HG03135 (cell line): ENCODE measurements at regions not wholly inside any gene's neighbourhood (a gene's known extent, or its start where the extent isn't known, plus 50 kb on each side); places are given as distances from the start of the nearest gene placed in this dataset.

Source experiments
- ATAC-seq: cut with Tn5 transposase; IDR thresholded peaks from one replicate; pipeline ENCODE4 v1.9.1; 2021; ENCODE audit warnings: mild to moderate bottlenecking, moderate library complexity; ENCODE audit not compliant: unreplicated experiment

DNA sequence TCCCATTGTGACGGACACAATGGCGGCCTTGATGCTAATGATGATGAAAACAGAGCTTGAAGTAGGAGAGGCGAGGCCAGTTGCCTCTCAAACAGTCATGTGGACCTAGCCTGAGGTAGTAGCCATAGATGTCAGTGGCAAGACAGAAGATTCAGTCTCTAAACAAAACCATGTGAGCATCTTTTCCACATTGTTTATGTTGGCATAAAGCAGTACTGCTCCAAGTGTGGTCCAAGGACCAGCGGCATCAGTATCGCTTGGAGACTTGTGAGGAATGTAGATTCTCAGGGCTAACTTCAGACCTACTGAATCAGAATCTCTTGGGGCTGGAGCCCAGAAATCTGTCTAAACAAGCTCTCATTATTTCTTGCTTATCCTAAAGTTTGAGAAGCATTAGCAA lies 312.8 kb upstream of the JAG1 start:
- no peak for ATAC-seq

DNA sequence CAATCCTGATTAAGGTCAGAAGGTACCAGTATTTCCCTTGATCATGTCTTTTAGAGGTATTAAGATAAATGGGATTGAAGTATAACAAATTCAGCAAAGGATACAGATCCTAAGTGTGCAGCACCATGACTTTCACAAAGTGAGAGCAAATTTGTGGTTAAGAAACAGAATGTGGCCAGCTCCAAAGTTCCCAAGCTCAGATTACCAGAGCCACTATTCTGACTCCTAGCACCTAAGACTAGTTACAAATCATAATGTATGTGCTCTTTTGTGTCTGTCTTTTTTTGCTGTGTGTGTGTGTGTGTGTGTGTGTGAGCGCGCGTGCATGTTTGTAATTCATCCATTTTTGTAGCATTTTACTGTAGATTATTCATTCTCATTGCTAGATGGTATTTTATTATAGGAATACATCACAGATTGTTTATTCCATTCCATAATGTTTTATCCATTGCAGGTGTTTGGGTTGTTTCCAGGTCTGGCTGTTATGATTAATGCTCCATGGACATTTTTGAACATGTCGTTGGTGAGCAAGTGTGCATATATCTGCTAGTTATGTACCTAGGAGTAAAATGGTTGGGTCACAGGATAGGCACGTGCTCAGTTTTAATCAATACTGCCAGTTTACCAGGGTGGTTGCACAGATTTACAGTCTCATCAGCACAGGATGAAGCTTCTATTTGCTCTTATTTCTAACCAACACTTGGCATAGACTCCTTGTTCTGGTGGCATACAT lies 314.0 kb upstream of the JAG1 start:
- no peak for ATAC-seq

DNA sequence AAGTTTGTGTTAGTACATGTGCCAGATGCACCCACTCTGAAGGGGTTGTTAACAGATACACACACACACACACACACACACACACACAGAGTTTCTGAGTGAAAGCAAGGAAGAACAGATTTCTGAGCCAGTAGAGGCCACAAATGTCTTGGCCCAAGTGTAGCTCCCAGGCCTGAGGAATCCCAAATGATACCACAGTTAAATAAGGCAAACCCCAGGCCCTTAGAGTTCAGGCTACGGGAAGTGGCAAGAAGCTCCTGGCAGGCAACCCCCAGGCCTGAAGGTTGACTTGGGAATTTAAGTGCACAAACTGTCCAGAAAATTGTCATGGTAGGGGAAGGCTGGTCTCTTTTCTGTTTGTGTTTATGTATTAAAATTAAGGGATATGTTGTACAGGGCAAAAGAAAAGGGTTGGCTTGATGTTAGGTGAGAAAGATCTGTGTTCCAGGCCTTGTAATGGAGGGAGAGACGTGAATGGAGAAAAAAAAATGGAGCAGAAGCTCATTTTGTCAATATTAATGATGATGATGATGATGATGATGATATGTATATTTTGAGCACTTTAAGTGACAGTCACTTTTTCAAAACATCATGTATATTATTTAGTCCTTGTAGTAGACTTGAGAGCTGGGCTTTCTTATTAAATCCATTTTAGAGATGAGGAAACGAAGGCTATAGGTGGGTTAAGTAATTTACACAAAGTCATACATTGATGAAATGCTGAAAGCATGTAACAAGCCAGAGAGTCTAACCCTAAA lies 317.0 kb upstream of the JAG1 start:
- no peak for ATAC-seq

DNA sequence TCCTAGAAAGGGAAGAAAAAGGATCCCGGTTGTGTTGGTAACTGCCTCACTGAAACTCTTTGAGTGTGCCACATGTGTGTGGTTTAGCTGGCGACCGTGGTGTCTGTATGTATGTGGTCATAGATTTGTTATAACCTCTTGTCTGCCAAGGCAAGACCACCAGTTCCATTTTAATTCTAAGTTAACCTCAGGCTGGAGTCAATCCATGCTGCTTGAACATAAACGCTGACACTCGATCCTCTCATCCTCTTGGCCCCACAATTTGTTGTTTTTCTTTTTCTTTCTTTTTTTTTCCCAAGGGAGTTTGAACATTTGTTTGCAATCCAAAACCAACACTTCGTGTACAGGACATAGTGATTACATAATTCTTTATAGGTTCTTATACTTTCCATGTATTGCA lies 318.9 kb upstream of the JAG1 start:
- ATAC-seq, result no peak

DNA sequence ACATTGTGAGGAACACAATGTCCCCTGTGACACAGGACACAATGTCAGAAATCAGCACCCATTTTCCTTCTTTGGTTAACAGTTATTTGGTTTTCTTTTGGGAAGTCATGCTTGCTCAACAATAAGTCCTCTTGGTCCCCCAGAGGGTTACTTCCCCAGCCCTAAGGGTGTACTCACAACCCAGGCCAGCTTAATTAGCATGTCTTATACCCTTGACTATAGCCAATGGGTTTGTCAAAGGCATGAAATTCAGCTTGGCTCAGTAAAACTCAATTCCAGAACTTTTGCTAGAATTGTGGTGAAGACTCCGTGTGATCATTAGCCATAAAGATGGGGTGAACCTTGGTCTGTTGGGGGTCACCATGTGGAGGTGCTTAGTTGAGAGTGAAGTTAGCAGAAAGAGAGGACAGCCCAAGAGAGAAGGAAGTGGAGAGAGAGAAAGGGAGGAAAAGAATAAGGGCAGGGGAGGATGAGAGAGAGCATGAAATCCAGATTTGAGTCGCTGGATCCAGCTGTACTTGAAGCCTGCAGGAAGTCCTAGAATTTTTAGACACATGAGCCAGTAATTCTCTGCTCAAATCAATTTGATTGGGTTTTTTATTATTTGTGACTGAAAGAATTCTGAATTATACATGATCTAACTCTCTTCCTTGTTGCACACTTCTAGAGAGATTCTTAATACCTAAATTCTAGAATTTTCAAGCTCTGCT lies 321.3 kb upstream of the JAG1 start:
- no peak for ATAC-seq

DNA sequence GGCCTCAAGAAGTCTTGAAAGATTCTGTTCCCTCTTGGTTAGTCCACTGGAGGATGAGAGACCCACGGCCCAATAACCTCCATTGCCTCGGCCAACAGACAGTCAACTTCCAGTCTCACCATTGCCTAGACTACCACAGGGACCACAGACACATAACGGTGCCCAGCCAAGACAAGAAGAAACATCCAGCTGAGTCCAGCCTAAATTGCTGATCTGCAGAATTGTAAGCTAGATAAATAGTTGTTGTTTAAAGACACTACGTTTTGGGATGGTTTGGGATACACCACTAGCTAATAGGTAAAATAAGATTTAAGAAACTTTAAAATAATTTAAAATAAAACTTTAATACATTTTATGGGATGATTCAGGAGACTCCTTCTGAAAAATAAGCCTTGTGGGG lies 324.7 kb upstream of the JAG1 start:
- ATAC-seq, result no peak

DNA sequence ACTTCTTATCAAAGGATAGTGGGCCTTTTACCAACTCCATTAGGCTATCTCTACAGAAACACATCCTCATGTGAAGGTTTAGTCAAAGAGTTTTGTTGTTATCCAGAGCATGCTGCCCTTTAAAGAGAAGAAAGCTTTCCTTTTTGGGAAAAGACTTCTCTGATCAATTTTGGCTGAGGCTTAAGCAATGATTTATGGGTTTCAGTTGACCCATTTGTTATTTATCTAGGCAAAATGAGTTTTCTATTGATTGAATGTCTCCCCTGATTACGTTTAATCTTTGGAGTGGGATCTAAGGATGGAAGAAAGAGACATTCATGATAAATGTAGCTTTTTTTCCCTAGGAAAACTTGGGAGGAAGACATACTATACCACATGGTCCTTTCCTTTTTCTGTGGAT lies 326.6 kb upstream of the JAG1 start:
- no peak for ATAC-seq

DNA sequence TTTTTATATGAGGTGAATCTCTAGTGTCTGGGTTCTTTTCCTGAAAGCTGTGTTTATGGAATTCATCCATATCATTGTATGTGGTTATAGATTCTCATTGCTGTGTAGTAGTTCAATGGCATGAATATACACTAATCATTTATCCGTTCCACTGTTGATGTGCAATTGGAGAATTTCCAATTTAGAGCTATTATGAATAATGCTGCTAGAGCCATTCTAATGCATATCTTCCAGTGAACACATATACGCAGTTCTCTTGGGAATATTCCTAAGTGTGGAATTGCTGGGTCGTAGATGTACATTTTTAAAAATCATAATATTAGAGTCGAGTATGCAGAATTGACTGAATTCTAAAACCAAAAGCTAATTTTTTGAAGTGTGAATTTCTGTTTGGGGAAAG lies 327.5 kb upstream of the JAG1 start:
- ATAC-seq, result no peak

DNA sequence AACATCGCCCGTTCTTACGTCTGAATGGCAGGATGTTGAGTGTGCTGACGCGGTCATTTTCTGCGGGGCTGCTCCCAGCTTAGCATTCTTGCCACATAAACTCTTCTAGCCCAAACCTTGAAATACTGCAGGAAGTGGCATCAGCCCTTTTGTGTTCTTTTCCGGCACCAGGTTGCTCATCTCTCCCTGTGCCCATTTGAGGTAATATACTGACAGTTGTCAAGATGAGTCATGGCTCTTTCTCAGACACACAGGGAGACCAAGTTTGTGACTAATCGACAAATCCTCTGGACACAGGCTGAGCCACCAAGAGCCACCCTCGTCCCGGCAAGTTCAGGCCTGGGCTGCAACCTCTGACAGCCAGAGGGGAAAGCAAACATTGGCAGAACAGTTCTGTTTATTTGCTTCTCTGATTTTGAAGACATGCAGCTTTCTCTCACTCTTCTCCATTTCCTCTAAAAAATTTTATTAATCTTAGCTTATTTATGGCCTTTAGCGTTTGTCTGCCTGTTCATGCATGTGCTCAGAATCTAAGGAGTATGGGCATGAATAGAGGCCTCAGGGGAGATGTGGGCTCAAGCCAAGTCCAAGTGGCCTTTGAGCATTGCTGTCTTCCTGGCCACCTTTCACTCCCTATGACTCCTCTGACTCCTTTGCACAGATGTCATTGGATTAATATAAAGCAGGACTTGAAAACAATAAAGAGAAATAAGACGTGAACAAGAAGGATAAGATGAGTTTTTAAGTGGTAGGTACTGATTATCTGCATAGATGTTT lies 328.2 kb upstream of the JAG1 start:
- no peak for ATAC-seq

DNA sequence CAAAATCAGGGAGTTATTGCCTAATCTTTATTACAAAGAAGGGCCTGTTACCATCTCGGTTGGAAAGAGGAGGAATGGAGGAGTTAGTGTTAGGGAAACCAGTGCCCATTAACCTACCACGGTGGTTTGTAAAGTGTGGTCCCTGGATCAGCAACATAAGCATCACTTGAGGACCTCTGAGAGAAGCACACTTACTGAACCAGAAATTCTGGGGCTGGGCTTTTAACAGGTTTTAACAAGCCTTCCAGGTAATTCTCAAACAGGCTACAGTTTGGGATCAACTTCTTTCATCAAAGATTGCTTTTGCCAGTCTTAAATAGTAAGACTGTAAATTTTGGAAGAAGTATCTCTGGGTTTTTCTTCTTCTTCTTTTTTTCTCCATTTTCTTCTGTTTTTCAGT lies 329.5 kb upstream of the JAG1 start:
- ATAC-seq, result no peak

DNA sequence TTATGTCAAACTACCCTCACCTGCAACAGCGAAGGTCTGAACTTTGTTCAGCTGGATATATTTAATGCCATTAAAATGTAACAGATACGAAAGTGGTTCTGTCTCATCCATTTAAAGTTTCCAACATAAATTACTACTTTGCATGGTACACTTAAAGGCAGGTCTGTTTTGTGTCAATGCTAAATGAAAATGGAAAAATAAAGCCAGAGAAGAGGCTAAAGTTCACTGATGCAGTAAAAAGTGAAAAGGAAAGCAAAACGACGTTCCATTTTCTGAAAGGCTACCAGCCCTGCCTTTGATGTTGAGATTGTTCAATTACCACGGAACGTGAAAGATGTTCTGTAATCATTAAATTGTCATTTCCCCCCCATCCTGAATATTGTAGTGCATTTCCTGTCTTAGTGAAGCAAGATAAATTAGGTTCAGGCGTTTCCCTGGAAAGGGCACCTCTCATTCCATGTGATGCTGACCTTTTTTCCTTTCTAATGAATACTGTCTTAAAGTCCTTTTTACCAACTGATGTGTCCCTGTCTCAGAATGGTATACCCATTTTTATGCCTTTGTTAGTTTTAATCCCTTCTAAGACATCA lies 334.7 kb upstream of the JAG1 start:
- ATAC-seq, result no peak

DNA sequence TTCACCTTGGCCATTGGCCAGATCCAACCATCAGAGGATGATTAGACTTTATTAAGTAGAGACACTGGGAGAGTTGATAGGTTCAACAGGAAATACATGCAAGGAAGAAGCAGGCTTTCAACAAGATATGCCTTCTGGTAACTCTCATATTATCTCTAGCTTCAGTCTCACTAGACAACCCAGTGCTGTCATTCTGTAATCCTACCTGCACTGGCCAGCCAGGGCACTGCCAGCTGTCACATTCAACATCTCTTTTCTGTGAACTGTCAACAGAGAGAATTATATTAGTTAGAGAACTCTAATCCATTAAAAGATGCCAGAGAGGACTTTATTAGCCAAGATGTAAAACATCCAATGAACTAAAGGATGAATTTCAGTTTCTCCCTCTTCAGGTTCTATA lies 337.9 kb upstream of the JAG1 start:
- ATAC-seq, result no peak

DNA sequence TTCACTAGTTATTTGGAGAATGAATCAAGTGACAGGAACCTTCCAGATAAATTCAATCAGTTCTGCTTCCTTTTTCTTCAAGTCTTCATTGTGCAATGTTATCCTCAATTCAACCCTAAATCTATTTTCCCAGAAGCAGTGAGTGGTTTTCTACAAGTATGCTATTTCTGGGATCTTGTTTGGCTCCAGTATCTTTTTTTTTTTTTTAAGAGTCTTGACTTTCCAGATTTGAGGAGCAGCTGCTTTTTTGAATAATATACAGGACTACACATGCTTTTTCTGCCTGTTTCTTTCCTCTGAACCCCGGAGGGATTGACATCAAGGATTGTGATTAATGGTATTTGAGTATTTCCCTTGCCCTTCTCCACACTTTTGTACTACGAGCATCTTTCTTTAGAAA lies 339.2 kb upstream of the JAG1 start:
- ATAC-seq, result no peak

DNA sequence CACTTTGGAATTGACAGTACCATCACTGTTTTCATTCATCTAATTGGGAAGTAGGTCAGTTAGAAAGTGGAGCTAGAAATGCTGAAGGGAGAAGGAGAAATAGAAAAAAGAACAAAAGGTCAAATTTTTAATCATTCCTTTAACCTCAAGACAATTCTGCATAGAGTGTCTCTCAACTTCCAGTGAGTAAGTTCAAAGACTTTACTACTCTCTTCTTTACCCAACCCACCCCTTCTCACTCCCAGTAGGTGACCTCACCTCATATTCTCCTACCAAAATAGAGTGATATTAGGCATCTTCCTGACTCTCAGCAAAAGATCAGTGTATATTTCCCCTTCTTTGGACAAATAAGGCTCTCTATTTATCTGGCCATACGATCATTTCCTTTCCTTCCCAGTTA lies 340.0 kb upstream of the JAG1 start:
- no peak for ATAC-seq

DNA sequence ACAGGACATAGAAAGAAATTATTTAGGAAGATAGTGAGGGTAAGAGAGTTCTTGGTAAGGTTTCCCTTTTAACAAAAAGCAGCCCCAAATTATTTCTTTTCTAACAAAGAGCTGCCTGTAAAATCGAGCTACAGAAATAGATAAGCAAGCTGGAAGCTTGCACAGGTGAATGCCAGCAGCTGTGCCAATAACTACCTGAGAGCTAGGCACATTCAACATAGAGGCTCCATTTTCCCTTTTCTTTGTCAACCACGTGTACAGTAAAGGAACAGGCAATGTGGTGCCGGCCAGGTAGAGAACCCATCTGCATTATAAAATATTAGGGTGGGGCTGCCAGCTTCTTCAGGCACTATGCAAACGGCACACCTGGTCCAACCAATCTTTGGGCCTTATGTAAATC lies 341.6 kb upstream of the JAG1 start:
- no peak for ATAC-seq

DNA sequence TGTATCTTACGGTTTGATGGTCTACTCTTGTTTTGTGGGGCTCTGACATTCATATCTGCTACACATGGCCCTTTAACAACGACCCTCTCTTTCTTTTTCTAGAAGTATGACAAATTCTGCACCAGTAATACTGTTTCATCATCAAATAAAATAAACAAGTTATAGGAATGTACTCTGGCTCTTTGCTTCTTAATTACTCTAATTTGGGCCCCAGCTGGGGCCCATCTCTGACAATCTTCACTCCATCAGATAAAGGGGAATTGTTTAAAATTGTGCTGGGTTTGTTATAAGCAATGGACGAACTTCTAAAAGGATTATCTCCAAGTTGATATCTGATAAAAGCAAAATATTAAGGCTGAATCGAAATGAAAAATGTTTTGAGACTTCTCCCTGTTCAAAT lies 343.6 kb upstream of the JAG1 start:
- ATAC-seq, result no peak

DNA sequence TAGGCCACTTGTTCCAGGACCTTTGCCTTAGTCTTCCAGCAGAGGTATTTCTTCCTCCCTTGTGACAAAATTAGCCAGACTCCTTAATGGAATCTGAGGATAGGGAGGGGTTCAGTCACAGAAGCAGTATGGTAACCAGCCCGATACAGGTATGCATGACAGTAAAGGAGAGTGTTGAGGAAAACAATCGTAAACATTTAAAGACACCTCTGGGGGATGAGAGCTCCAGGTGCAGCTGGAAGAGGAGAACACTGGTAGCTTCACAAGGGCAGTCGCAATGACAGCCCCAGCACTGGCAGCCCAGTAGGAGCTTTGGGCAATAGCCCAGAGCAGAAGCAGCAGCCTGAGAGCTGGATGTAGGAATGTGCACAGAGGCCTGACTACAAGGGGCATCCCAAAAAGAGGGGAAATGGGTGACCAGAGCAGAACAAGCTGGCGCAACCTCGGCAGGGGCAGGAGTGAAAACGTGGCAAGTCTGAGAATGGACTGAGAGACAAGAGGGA lies 344.9 kb upstream of the JAG1 start:
- ATAC-seq, result no peak

DNA sequence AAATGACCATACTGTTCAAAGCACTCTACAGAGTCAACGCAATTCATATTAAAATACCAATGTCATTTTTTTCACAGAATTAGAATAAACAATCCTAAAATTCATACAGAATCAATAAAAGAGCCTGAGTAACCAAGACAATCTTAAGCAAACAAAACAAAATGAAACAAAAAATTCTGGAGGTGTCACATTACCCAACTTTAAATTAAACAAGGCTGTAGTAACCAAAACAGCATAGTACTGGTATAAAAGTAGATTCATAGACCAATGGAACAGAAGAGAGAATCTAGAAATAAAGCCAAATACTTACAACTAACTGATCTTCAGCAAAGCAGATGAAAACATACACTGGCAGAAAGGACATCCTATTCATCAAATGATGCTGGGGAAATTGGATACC lies 346.9 kb upstream of the JAG1 start:
- ATAC-seq, result no peak

DNA sequence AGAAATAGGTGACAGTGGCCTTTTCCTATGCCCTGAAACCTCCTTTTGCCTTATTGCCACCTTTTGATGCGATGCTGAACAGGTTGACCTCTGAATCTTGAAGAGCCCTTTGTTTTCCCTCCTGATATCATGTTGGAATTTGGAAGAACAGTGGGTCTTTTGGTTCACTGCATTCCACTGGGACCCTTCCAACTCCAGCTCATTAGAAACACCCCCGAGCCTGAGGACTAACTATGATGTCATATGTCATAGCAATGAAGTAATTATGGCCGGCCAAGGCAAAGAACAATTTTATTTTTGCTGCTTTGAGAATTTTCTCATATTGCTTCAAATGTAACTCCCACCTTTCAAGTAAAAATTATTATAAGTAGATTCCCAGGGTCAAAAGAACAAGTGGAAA lies 353.4 kb upstream of the JAG1 start:
- ATAC-seq, result no peak

DNA sequence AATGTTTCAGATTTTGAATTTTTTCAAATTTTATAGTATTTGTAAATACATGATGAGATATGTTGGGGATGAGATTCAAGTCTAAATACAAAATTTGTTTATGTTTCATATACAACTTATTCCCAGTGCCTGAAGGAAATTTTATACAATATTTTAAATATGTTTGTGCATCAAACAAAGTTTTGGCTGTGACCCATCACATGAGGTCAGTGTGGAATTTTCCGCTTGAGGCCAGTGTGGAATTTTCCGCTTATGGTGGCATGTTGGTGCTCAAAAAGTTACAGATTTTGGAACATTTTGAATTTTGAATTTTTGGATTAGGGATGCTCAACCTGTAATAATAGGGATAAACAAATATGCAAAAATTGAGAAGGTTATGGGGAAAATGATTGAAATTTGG lies 356.6 kb upstream of the JAG1 start:
- ATAC-seq, result no peak

DNA sequence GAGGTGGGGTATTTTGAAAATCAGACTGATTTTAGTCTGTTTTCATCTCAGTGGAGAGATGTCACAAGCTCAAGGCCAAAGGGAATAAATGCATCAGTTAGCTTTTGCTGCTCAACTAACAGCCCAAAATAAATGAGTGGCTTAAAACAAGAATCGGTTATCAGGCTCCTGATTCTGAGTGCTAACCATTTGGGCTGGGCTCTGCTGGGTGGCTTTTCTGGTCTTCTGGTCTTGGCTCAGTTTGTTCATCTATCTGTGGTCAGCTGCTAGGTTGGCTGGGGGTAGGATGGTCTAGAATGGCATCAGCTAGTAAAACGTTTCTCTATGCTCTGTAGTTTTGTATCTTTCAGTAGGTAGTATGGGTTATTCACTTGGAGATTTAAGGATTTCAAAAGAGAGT lies 357.5 kb upstream of the JAG1 start:
- ATAC-seq, result no peak
